ENCODE measurements at regions not wholly inside any gene's neighbourhood (a gene's known extent, or its start where the extent isn't known, plus 50 kb on each side); places are given as distances from the start of the nearest gene placed in this dataset.

DNA sequence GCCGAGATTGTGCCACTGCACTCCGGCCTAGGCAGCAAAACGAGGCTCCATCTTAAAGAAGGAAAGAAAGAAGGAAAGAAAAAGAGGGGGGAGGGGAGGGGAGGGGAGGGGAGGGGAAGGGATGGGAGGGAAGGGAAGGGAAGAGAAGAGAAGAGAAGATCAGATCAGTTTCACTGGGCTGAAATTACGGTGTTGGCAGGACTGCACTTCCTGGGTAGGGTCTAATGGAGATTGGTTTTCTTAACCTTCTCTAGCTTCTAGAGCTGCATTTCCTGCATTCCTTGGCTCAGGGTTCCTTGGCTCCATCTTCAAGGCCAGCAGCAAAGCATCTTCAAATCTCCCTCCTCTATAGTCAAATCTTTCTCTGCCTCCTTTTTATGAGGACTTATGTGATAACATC lies 349.1 kb upstream of the CRIM1 start:
- TF ChIP-seq, protein P1, sequence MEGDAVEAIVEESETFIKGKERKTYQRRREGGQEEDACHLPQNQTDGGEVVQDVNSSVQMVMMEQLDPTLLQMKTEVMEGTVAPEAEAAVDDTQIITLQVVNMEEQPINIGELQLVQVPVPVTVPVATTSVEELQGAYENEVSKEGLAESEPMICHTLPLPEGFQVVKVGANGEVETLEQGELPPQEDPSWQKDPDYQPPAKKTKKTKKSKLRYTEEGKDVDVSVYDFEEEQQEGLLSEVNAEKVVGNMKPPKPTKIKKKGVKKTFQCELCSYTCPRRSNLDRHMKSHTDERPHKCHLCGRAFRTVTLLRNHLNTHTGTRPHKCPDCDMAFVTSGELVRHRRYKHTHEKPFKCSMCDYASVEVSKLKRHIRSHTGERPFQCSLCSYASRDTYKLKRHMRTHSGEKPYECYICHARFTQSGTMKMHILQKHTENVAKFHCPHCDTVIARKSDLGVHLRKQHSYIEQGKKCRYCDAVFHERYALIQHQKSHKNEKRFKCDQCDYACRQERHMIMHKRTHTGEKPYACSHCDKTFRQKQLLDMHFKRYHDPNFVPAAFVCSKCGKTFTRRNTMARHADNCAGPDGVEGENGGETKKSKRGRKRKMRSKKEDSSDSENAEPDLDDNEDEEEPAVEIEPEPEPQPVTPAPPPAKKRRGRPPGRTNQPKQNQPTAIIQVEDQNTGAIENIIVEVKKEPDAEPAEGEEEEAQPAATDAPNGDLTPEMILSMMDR (IDR thresholded peaks at IDR 0.05): no peak
- TF ChIP-seq EZH2 (IDR thresholded peaks at IDR 0.05): no peak
- no peak for TF ChIP-seq EZH2phosphoT487 (IDR thresholded peaks at IDR 0.05)
- Histone ChIP-seq H3K27me3 (no peaks in the 10 kb centered on the region), H3K4me3 (no peak overlapping the region), H3K9me3 (ENCODE audit: low read depth) (no peaks in the 10 kb centered on the region), H3K36me3 (no peaks in the 10 kb centered on the region), H4K20me1 (ENCODE audit: low read depth) (no peaks in the 10 kb centered on the region), H3K79me2 (ENCODE audit: low read depth) (no peaks in the 10 kb centered on the region), H3F3A (ENCODE audit: low read depth) (no peaks in the 10 kb centered on the region), H3K9ac (no peak overlapping the region), H3K27ac (no peak overlapping the region), H3K4me1 (no peaks in the 10 kb centered on the region), H3K4me2 (no peak overlapping the region), H2AFZ (replicated peaks) (no peak overlapping the region)
- Mint-ChIP-seq H3K27me3 (ENCODE audit: insufficient read depth, low read depth) (no peaks in the 10 kb centered on the region), H3K4me1 (no peaks in the 10 kb centered on the region), H3K9me3 (no peaks in the 10 kb centered on the region), H3K4me3 (no peak overlapping the region), H3K36me3 (no peaks in the 10 kb centered on the region), H3K27ac (no peak overlapping the region)
- DNase-seq (ENCODE audit: low spot score): no peak

DNA sequence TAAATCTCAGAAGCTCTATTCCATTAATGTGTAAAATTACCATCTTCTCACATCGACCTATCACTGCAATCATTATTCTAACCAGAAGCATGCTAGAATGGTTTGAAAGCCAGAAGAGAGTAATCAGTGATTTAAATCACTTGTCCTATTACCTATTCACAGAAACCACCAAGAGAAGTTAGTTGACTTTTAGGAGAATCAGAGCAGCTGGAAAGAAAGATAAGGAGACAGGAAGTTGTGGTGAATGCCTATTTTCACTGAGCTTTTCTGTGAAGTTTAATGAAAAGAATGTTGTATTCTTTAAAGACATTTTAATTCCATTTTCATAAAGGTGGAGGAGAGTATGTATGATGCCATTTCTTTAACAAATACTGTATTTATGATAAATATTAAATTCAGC lies 352.6 kb upstream of the CRIM1 start:
- Histone ChIP-seq H3K9me3 (ENCODE audit: low read depth) (no peaks in the 10 kb centered on the region), H3K27ac (no peak overlapping the region), H3K27me3 (no peaks in the 10 kb centered on the region), H3F3A (ENCODE audit: low read depth) (no peaks in the 10 kb centered on the region), H3K4me3 (no peak overlapping the region), H3K9ac (no peak overlapping the region), H2AFZ (replicated peaks) (no peak overlapping the region), H3K4me1 (no peaks in the 10 kb centered on the region), H4K20me1 (ENCODE audit: low read depth) (no peaks in the 10 kb centered on the region), H3K79me2 (ENCODE audit: low read depth) (no peaks in the 10 kb centered on the region), H3K4me2 (no peak overlapping the region), H3K36me3 (no peaks in the 10 kb centered on the region)
- H3K4me3 Mint-ChIP-seq: no peak overlapping the region
- H3K27ac Mint-ChIP-seq: no peak overlapping the region
- no peaks in the 10 kb centered on the region for H3K27me3 Mint-ChIP-seq (ENCODE audit: insufficient read depth, low read depth)
- no peak for DNase-seq (ENCODE audit: low spot score)
- no peaks in the 10 kb centered on the region for H3K9me3 Mint-ChIP-seq
- no peaks in the 10 kb centered on the region for H3K36me3 Mint-ChIP-seq
- H3K4me1 Mint-ChIP-seq: peaks cover 5% of the 10 kb centered on the region
- TF ChIP-seq, protein P1 (IDR thresholded peaks at IDR 0.05): no peak
- no peak for TF ChIP-seq EZH2phosphoT487 (IDR thresholded peaks at IDR 0.05)

DNA sequence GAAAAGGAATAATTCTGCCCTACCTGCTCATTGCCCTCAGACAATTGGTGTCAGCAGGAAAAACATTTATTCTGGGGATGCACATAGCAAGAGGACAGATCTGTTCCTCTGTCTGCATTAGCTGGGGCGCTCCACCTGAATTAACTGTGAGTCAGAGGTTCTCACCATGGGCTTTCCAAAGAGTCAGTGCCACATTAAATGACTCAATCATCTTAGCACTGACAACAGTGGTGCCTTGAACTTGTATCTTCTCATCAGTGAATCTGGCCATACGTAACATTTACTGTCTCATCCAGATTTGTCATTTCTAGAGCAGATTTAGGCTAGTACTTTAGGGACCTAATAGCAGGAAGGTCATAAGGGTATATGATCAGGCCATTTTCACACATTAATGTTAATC lies 358.1 kb upstream of the CRIM1 start:
- Histone ChIP-seq H3K27ac (no peak overlapping the region), H3K4me3 (no peak overlapping the region), H2AFZ (replicated peaks) (no peak overlapping the region), H3K9ac (no peak overlapping the region), H4K20me1 (ENCODE audit: low read depth) (no peaks in the 10 kb centered on the region), H3K27me3 (no peaks in the 10 kb centered on the region), H3K4me2 (no peak overlapping the region), H3K9me3 (ENCODE audit: low read depth) (no peaks in the 10 kb centered on the region), H3F3A (ENCODE audit: low read depth) (no peaks in the 10 kb centered on the region), H3K4me1 (no peaks in the 10 kb centered on the region), H3K79me2 (ENCODE audit: low read depth) (no peaks in the 10 kb centered on the region), H3K36me3 (no peaks in the 10 kb centered on the region)
- H3K27me3 Mint-ChIP-seq (ENCODE audit: insufficient read depth, low read depth): no peaks in the 10 kb centered on the region
- TF ChIP-seq EZH2 (IDR thresholded peaks at IDR 0.05): no peak
- TF ChIP-seq, protein P1 (IDR thresholded peaks at IDR 0.05): no peak
- no peak for TF ChIP-seq EZH2phosphoT487 (IDR thresholded peaks at IDR 0.05)
- DNase-seq (ENCODE audit: low spot score): no peak
- peaks cover 10% of the 10 kb centered on the region for H3K9me3 Mint-ChIP-seq
- peaks cover 8% of the 10 kb centered on the region for H3K4me1 Mint-ChIP-seq
- H3K27ac Mint-ChIP-seq: peak overlapping the region; percentile 60
- no peaks in the 10 kb centered on the region for H3K36me3 Mint-ChIP-seq
- no peak overlapping the region for H3K4me3 Mint-ChIP-seq

Measured in neural progenitor cell (in vitro differentiated cells).